MCF 10A (cell line): ENCODE measurements at regions not wholly inside any gene's neighbourhood (a gene's known extent, or its start where the extent isn't known, plus 50 kb on each side); places are given as distances from the start of the nearest gene placed in this dataset.

ENCODE experiments used
- BruUV-seq: library from RNA; stranded (reverse); fragments of 400-500 nt; replicated peaks from 2 replicates; lab custom pipeline; 2021; lab: Mats Ljungman, UMichigan
- CTCF ChIA-PET: fragments of 300-600 bp; sonication (Branson Sonifier 250); formaldehyde crosslinking; extraction: SDS; loops from one replicate; lab custom pipeline; 2021; ENCODE audit warnings: antibody characterized with exemption, inconsistent platforms; lab: Yijun Ruan, JAX
- POLR2A ChIA-PET: fragments of 300-600, 350-650 bp; sonication (Branson Sonifier 250); formaldehyde crosslinking; extraction: SDS; loops from one replicate; lab custom pipeline; 2020; ENCODE audit warnings: antibody characterized with exemption, inconsistent platforms; lab: Yijun Ruan, JAX
- DNase-seq: peaks from one replicate; pipeline ENCODE4 v3.0.0-alpha.2; 2018; ENCODE audit not compliant: unreplicated experiment
- H3K27ac Mint-ChIP-seq: one replicate; pipeline ENCODE4 v1.8.0; 2022; ENCODE audit warnings: mild to moderate bottlenecking, low read depth, mixed read lengths; ENCODE audit not compliant: unreplicated experiment
- H3K27me3 Mint-ChIP-seq: one replicate; pipeline ENCODE4 v1.8.0; 2022; ENCODE audit warnings: mixed read lengths; ENCODE audit not compliant: insufficient read depth, unreplicated experiment
- H3K36me3 Mint-ChIP-seq: one replicate; pipeline ENCODE4 v1.8.0; 2022; ENCODE audit warnings: mild to moderate bottlenecking, moderate library complexity, mixed read lengths; ENCODE audit not compliant: insufficient read depth, unreplicated experiment
- H3K4me1 Mint-ChIP-seq: one replicate; pipeline ENCODE4 v1.8.0; 2022; ENCODE audit warnings: mixed read lengths; ENCODE audit not compliant: insufficient read depth, unreplicated experiment
- H3K4me3 Mint-ChIP-seq: one replicate; pipeline ENCODE4 v1.8.0; 2022; ENCODE audit warnings: mild to moderate bottlenecking, moderate library complexity, mixed read lengths; ENCODE audit not compliant: unreplicated experiment
- H3K9me3 Mint-ChIP-seq: one replicate; pipeline ENCODE4 v1.8.0; 2022; ENCODE audit warnings: mixed read lengths; ENCODE audit not compliant: unreplicated experiment
- CTCF ChIP-seq: fragments of 200-600 bp; IDR thresholded peaks from one replicate; pipeline ENCODE4 v1.8.0; 2022; ENCODE audit warnings: antibody characterized with exemption, mild to moderate bottlenecking; ENCODE audit not compliant: unreplicated experiment
- intact Hi-C: fragments of 100-400 bp; cut with micrococcal nuclease; formaldehyde crosslinking; loops from 2 replicates; pipeline ENCODE4 v1.14.1; 2022

- Mint-ChIP-seq H3K9me3 (no peaks in the 10 kb centered on the region), H3K4me1 (no peaks in the 10 kb centered on the region), H3K27ac (peak overlapping the region; percentile 36), H3K36me3 (no peaks in the 10 kb centered on the region), H3K4me3 (no peak overlapping the region), H3K27me3 (no peaks in the 10 kb centered on the region)
- no peak for DNase-seq
- intact Hi-C loops, result no loop called here
- no peak for TF ChIP-seq CTCF
- ChIA-PET CTCF (interaction anchor here (0.6 to 1.0 kb wide), 4 partner anchors 79 to 341 kb away, joined by 3 to 4 read pairs (median 3); no protein-coding TSS in a partner anchor), POLR2A (interaction anchor here (0.7 kb wide), 1 partner anchor 1956 kb away, joined by 5 read pairs; no protein-coding TSS in a partner anchor)
- BruUV-seq, result no TSS peak
Observed at GRCh38 chr2:221914334-221914880, 342.3 kb upstream of the EPHA4 start.

GRCh38 chr2:221911890-221912289, 339.8 kb upstream of the EPHA4 start:
- Mint-ChIP-seq H3K36me3 (no peaks in the 10 kb centered on the region), H3K27me3 (no peaks in the 10 kb centered on the region), H3K27ac (no peak overlapping the region), H3K4me3 (no peak overlapping the region), H3K9me3 (no peaks in the 10 kb centered on the region), H3K4me1 (no peaks in the 10 kb centered on the region)
- ChIA-PET POLR2A (no interaction called here), CTCF (no interaction called here)
- BruUV-seq, result no TSS peak
- no peak for TF ChIP-seq CTCF
- intact Hi-C loops, result no loop called here
- DNase-seq, result no peak

- Mint-ChIP-seq H3K4me1 (no peaks in the 10 kb centered on the region), H3K9me3 (no peaks in the 10 kb centered on the region), H3K36me3 (no peaks in the 10 kb centered on the region), H3K27me3 (no peaks in the 10 kb centered on the region), H3K4me3 (no peak overlapping the region), H3K27ac (no peak overlapping the region)
- peak; percentile 53 for DNase-seq
- intact Hi-C loops, result no loop called here
- ChIA-PET POLR2A (no interaction called here), CTCF (no interaction called here)
- TF ChIP-seq CTCF, result no peak
- no TSS peak for BruUV-seq
Observed at GRCh38 chr2:221911321-221911720, 339.2 kb upstream of the EPHA4 start.

GRCh38 chr2:221908518-221908917, 336.4 kb upstream of the EPHA4 start:
- no peak overlapping the region for H3K4me3 Mint-ChIP-seq
- H3K27ac Mint-ChIP-seq, result no peak overlapping the region
- TF ChIP-seq CTCF, result no peak
- H3K27me3 Mint-ChIP-seq, result no peaks in the 10 kb centered on the region
- BruUV-seq, result no TSS peak
- DNase-seq, result no peak
- POLR2A ChIA-PET, result interaction anchor here (0.7 to 2.0 kb wide), 2 partner anchors 34 to 53 kb away, joined by 3 to 5 read pairs; no protein-coding TSS in a partner anchor
- no peaks in the 10 kb centered on the region for H3K9me3 Mint-ChIP-seq
- H3K4me1 Mint-ChIP-seq, result no peaks in the 10 kb centered on the region
- no peaks in the 10 kb centered on the region for H3K36me3 Mint-ChIP-seq
- CTCF ChIA-PET, result no interaction called here
- intact Hi-C loops, result no loop called here
